ENCODE measurements at regions not wholly inside any gene's neighbourhood (a gene's known extent, or its start where the extent isn't known, plus 50 kb on each side); places are given as distances from the start of the nearest gene placed in this dataset.

- Histone ChIP-seq H3K4me3 (ENCODE audit: low read depth in 2 of 2, low read length in 2 of 2) (no peak overlapping the region), H3K4me1 (ENCODE audit: control insufficient read depth, insufficient read depth, low read length) (peaks cover 4% of the 10 kb centered on the region; the same call in 1 of the 2 replicates), H3K36me3 (ENCODE audit: control insufficient read depth, insufficient read depth, low read length) (no peaks in the 10 kb centered on the region), H3K27me3 (ENCODE audit: control insufficient read depth, insufficient read depth, low read length) (no peaks in the 10 kb centered on the region), H3K9me3 (ENCODE audit: control insufficient read depth, insufficient read depth, low read depth, low read length) (no peaks in the 10 kb centered on the region), H3K27ac (ENCODE audit: low read length) (no peak overlapping the region; the same call in 1 of the 2 replicates)
- BruUV-seq (replicated peaks), result no TSS peak
- in situ Hi-C loops (cut with HindIII; ENCODE audit: low pct_unique_long_range_greater_than_20kb, low sequenced_read_pairs) (no loop called here), intact Hi-C loops (cut with micrococcal nuclease; ENCODE audit: unreplicated experiment) (no loop called here)
- ATAC-seq (no peak), DNase-seq (ENCODE audit: low read depth, low spot score) (no peak)
- TF ChIP-seq, protein P1, sequence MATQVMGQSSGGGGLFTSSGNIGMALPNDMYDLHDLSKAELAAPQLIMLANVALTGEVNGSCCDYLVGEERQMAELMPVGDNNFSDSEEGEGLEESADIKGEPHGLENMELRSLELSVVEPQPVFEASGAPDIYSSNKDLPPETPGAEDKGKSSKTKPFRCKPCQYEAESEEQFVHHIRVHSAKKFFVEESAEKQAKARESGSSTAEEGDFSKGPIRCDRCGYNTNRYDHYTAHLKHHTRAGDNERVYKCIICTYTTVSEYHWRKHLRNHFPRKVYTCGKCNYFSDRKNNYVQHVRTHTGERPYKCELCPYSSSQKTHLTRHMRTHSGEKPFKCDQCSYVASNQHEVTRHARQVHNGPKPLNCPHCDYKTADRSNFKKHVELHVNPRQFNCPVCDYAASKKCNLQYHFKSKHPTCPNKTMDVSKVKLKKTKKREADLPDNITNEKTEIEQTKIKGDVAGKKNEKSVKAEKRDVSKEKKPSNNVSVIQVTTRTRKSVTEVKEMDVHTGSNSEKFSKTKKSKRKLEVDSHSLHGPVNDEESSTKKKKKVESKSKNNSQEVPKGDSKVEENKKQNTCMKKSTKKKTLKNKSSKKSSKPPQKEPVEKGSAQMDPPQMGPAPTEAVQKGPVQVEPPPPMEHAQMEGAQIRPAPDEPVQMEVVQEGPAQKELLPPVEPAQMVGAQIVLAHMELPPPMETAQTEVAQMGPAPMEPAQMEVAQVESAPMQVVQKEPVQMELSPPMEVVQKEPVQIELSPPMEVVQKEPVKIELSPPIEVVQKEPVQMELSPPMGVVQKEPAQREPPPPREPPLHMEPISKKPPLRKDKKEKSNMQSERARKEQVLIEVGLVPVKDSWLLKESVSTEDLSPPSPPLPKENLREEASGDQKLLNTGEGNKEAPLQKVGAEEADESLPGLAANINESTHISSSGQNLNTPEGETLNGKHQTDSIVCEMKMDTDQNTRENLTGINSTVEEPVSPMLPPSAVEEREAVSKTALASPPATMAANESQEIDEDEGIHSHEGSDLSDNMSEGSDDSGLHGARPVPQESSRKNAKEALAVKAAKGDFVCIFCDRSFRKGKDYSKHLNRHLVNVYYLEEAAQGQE (IDR thresholded peaks at IDR 0.05; ENCODE audit: insufficient read depth in 1 of 2, low read depth in 2 of 2, low read length in 1 of 2), result no peak
- TF ChIP-seq POLR2AphosphoS5 (IDR thresholded peaks at IDR 0.05; ENCODE audit: low read depth, low read length) (no peak), TCF7L2 (IDR thresholded peaks at IDR 0.05; ENCODE audit: low read depth, low read length) (no peak), SIN3A (IDR thresholded peaks at IDR 0.05; ENCODE audit: borderline replicate concordance, insufficient read depth, low read depth, low read length) (no peak)
- TF ChIP-seq, protein P2, sequence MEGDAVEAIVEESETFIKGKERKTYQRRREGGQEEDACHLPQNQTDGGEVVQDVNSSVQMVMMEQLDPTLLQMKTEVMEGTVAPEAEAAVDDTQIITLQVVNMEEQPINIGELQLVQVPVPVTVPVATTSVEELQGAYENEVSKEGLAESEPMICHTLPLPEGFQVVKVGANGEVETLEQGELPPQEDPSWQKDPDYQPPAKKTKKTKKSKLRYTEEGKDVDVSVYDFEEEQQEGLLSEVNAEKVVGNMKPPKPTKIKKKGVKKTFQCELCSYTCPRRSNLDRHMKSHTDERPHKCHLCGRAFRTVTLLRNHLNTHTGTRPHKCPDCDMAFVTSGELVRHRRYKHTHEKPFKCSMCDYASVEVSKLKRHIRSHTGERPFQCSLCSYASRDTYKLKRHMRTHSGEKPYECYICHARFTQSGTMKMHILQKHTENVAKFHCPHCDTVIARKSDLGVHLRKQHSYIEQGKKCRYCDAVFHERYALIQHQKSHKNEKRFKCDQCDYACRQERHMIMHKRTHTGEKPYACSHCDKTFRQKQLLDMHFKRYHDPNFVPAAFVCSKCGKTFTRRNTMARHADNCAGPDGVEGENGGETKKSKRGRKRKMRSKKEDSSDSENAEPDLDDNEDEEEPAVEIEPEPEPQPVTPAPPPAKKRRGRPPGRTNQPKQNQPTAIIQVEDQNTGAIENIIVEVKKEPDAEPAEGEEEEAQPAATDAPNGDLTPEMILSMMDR (IDR thresholded peaks at IDR 0.05), result no peak
- CTCF ChIA-PET, result no interaction called here
- POLR2A ChIA-PET, result no interaction called here
These were observed 395.1 kb downstream of the PLK2 start for GRCh38 chr5:58064801-58065200.

GRCh38 chr5:58060996-58061395 lies 398.9 kb downstream of the PLK2 start:
- POLR2A ChIA-PET, result no interaction called here
- DNase-seq (ENCODE audit: low read depth, low spot score) (no peak), ATAC-seq (no peak)
- no peaks in the 10 kb centered on the region for H3K36me3 ChIP-seq (ENCODE audit: control insufficient read depth, insufficient read depth, low read length)
- intact Hi-C loops (cut with micrococcal nuclease; ENCODE audit: unreplicated experiment), result no loop called here
- H3K27ac ChIP-seq (ENCODE audit: low read length), result peak overlapping the region; percentile 40; the same call in 1 of the 2 replicates
- H3K4me3 ChIP-seq (ENCODE audit: low read depth in 2 of 2, low read length in 2 of 2), result no peak overlapping the region
- in situ Hi-C loops (cut with HindIII; ENCODE audit: low pct_unique_long_range_greater_than_20kb, low sequenced_read_pairs), result no loop called here
- no TSS peak for BruUV-seq (replicated peaks)
- CTCF ChIA-PET, result no interaction called here
- TF ChIP-seq POLR2AphosphoS5 (IDR thresholded peaks at IDR 0.05; ENCODE audit: low read depth, low read length) (no peak), TCF7L2 (IDR thresholded peaks at IDR 0.05; ENCODE audit: low read depth, low read length) (no peak), SIN3A (IDR thresholded peaks at IDR 0.05; ENCODE audit: borderline replicate concordance, insufficient read depth, low read depth, low read length) (no peak)
- TF ChIP-seq, protein P2 (IDR thresholded peaks at IDR 0.05), result 0 out of 2 replicates have a peak, but pooled peaks have one; percentile 0
- H3K27me3 ChIP-seq (ENCODE audit: control insufficient read depth, insufficient read depth, low read length), result no peaks in the 10 kb centered on the region
- peaks cover 4% of the 10 kb centered on the region; the same call in 1 of the 2 replicates for H3K4me1 ChIP-seq (ENCODE audit: control insufficient read depth, insufficient read depth, low read length)
- H3K9me3 ChIP-seq (ENCODE audit: control insufficient read depth, insufficient read depth, low read depth, low read length), result peaks cover 8% of the 10 kb centered on the region

Data from Panc1 (cell line).